Uterus (tissue), 3 donors: ENCODE measurements at regions not wholly inside any gene's neighbourhood (a gene's known extent, or its start where the extent isn't known, plus 50 kb on each side); places are given as distances from the start of the nearest gene placed in this dataset.
"Not testable (repeated sequence)": the region's sequence is repeated elsewhere in the genome, so short reads cannot be mapped to it uniquely, and the experiment has no call there.

ENCODE experiments used
- DNase-seq, 2 donors: peaks; one replicate each; pipeline ENCODE4 v3.0.0-alpha.2; 2019 to 2020
- H3K27ac ChIP-seq, 2 donors: fragments of 200-600 bp; sonication (generic); 1 replicate in 1 of 2; 2 replicates in 1 of 2; pipeline ENCODE4 v1.5.1; 2016 to 2018
- H3K27me3 ChIP-seq, 2 donors: fragments of 200-600 bp; sonication (generic); one replicate each; pipeline ENCODE4 v1.5.1; 2018 to 2019; ENCODE audit warnings: control low read depth in 1 of 2
- H3K36me3 ChIP-seq, 2 donors: fragments of 200-600 bp; sonication (generic); one replicate each; pipeline ENCODE4 v1.5.1; 2019; ENCODE audit warnings: control low read depth in 1 of 2
- H3K4me1 ChIP-seq, 2 donors: fragments of 200-600 bp; sonication (generic); one replicate each; pipeline ENCODE4 v1.5.1; 2018 to 2019; ENCODE audit warnings: control low read depth in 1 of 2
- H3K4me3 ChIP-seq, 2 donors: fragments of 200-600 bp; sonication (generic); 1 replicate in 1 of 2; 2 replicates in 1 of 2; pipeline ENCODE4 v1.5.1; 2018 to 2019; ENCODE audit warnings: mild to moderate bottlenecking in 1 of 2
- H3K9me3 ChIP-seq, 2 donors: fragments of 200-600 bp; sonication (generic); one replicate each; pipeline ENCODE4 v1.5.1; 2019; ENCODE audit warnings: control low read depth in 1 of 2
- CTCF ChIP-seq, 4 experiments: fragments of 200-600 bp in 2 of 4; fragments of 450-650 bp in 2 of 4; sonication (generic) in 2 of 4; IDR thresholded peaks; one replicate each; pipeline ENCODE4 v1.5.1; 2016 to 2019; ENCODE audit warnings: antibody characterized with exemption in 4 of 4, mild to moderate bottlenecking in 2 of 4, moderate library complexity in 1 of 4
- POLR2A ChIP-seq, 2 donors: fragments of 450-650 bp; IDR thresholded peaks; one replicate each; pipeline ENCODE4 v1.6.1; 2016; ENCODE audit warnings: antibody characterized with exemption in 2 of 2, mild to moderate bottlenecking in 1 of 2, moderate library complexity in 1 of 2
- intact Hi-C: fragments of 100-400 bp; cut with DNase I; formaldehyde crosslinking; loops from one replicate; pipeline ENCODE4 v1.15.1; 2023; ENCODE audit warnings: low total_unique reads
- donor health status: DM: yes; HTN: yes; CAD: no.

GRCh38 chr18:5029592-5029991, 167.5 kb downstream of the AKAIN1 start:
- H3K27ac ChIP-seq = no peak overlapping the region
- no peaks in the 10 kb centered on the region for H3K36me3 ChIP-seq
- no peaks in the 10 kb centered on the region for H3K27me3 ChIP-seq
- DNase-seq = no peak
- no peak overlapping the region for H3K4me3 ChIP-seq
- no peaks in the 10 kb centered on the region for H3K9me3 ChIP-seq
- no peak for TF ChIP-seq POLR2A (IDR thresholded peaks at IDR 0.05)
- TF ChIP-seq CTCF (IDR thresholded peaks at IDR 0.05) = no peak
- intact Hi-C loops = no loop called here
- no peaks in the 10 kb centered on the region for H3K4me1 ChIP-seq

GRCh38 chr18:5024741-5025140, 172.3 kb downstream of the AKAIN1 start:
- Histone ChIP-seq H3K27me3 (no peaks in the 10 kb centered on the region), H3K4me3 (no peak overlapping the region), H3K36me3 (no peaks in the 10 kb centered on the region), H3K27ac (no peak overlapping the region), H3K4me1 (no peaks in the 10 kb centered on the region), H3K9me3 (no peaks in the 10 kb centered on the region)
- intact Hi-C loops = no loop called here
- TF ChIP-seq POLR2A (IDR thresholded peaks at IDR 0.05) (no peak), CTCF (IDR thresholded peaks at IDR 0.05) (no peak)
- DNase-seq = no peak

- intact Hi-C loops = no loop called here
- Histone ChIP-seq H3K36me3 (no peaks in the 10 kb centered on the region), H3K4me1 (no peaks in the 10 kb centered on the region), H3K27me3 (no peaks in the 10 kb centered on the region), H3K4me3 (no peak overlapping the region), H3K9me3 (no peaks in the 10 kb centered on the region), H3K27ac (no peak overlapping the region)
- TF ChIP-seq POLR2A (IDR thresholded peaks at IDR 0.05) = no peak
- TF ChIP-seq CTCF (IDR thresholded peaks at IDR 0.05) = no peak
- no peak for DNase-seq
Measured at GRCh38 chr18:5021558-5021957, 175.5 kb downstream of the AKAIN1 start.

GRCh38 chr18:5015213-5015612, 181.8 kb downstream of the AKAIN1 start:
- Histone ChIP-seq H3K36me3 (no peaks in the 10 kb centered on the region), H3K27me3 (no peaks in the 10 kb centered on the region), H3K4me3 (no peak overlapping the region), H3K27ac (no peak overlapping the region), H3K9me3 (no peaks in the 10 kb centered on the region), H3K4me1 (no peaks in the 10 kb centered on the region)
- intact Hi-C loops = no loop called here
- no peak for TF ChIP-seq CTCF (IDR thresholded peaks at IDR 0.05)
- no peak for TF ChIP-seq POLR2A (IDR thresholded peaks at IDR 0.05)
- DNase-seq = no peak

- H3K9me3 ChIP-seq, H3K4me3 ChIP-seq, DNase-seq, intact Hi-C loops, H3K27me3 ChIP-seq, H3K4me1 ChIP-seq, H3K36me3 ChIP-seq, H3K27ac ChIP-seq: not testable (repeated sequence)
Measured at GRCh38 chr18:5004031-5004820, 192.8 kb downstream of the AKAIN1 start.

- Histone ChIP-seq H3K9me3 (no peaks in the 10 kb centered on the region), H3K4me1 (no peaks in the 10 kb centered on the region), H3K27ac (no peak overlapping the region), H3K27me3 (no peaks in the 10 kb centered on the region), H3K4me3 (no peak overlapping the region), H3K36me3 (no peaks in the 10 kb centered on the region)
- intact Hi-C loops = no loop called here
- DNase-seq = no peak
- no peak for TF ChIP-seq CTCF (IDR thresholded peaks at IDR 0.05)
- no peak for TF ChIP-seq POLR2A (IDR thresholded peaks at IDR 0.05)
Measured at GRCh38 chr18:4994710-4995109, 202.3 kb downstream of the AKAIN1 start.
